ENCODE measurements at regions not wholly inside any gene's neighbourhood (a gene's known extent, or its start where the extent isn't known, plus 50 kb on each side); places are given as distances from the start of the nearest gene placed in this dataset.

DNA sequence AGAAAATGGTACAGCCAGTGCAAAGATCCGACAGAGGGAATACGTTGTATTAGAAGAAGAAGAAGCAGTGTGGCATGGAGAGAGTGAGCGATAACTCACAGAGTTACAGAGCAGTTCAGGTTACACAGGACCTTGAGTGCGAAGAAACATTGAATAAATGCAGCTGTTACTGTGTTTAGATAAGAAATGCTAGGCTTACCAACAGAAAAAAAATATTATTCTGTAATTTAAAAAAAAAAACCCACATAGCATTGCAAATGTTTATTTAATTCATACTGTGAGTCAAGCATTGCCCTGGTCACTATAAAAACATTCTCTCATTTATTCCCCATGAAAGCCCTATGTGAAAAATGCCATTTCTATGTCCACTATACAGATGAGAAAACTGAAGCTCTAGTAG, 373.4 kb upstream of the EPHA7 start:
- Histone ChIP-seq H3K36me3 (no peaks in the 10 kb centered on the region), H3K4me3 (no peak overlapping the region), H3K9me3 (no peaks in the 10 kb centered on the region), H3K27ac (no peak overlapping the region), H3K27me3 (no peaks in the 10 kb centered on the region), H3K4me1 (no peaks in the 10 kb centered on the region)
- DNase-seq (no peak), ATAC-seq (no peak)
- 76% methylated on average over 4 of the region's 4 CpGs for WGBS (ENCODE audit: insufficient coverage, low coverage, low lambda C conversion rate, missing lambda C conversion rate)
- no peak for TF ChIP-seq POLR2A (IDR thresholded peaks at IDR 0.05)
- TF ChIP-seq, protein P1, sequence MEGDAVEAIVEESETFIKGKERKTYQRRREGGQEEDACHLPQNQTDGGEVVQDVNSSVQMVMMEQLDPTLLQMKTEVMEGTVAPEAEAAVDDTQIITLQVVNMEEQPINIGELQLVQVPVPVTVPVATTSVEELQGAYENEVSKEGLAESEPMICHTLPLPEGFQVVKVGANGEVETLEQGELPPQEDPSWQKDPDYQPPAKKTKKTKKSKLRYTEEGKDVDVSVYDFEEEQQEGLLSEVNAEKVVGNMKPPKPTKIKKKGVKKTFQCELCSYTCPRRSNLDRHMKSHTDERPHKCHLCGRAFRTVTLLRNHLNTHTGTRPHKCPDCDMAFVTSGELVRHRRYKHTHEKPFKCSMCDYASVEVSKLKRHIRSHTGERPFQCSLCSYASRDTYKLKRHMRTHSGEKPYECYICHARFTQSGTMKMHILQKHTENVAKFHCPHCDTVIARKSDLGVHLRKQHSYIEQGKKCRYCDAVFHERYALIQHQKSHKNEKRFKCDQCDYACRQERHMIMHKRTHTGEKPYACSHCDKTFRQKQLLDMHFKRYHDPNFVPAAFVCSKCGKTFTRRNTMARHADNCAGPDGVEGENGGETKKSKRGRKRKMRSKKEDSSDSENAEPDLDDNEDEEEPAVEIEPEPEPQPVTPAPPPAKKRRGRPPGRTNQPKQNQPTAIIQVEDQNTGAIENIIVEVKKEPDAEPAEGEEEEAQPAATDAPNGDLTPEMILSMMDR (IDR thresholded peaks at IDR 0.05): no peak
- intact Hi-C loops (cut with DNase I): no loop called here

DNA sequence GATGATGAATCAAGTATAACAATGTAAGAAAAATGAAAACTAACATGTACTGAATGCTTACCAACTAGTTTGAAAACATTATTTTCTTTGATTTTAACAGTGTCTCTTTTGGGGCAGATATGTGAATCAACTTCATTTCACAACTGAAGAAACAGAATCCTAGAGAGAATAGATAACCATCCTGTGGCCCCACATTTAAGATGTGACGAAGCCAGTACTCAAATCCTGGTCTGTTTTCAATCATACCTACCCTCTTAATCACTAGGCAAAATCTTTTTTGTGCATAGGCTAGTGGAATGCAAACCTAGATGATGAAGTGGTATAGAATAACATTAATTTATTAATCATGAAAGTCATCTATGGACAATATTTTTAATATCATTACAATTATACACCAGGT, 371.6 kb upstream of the EPHA7 start:
- Histone ChIP-seq H3K36me3 (no peaks in the 10 kb centered on the region), H3K4me1 (no peaks in the 10 kb centered on the region), H3K9me3 (no peaks in the 10 kb centered on the region), H3K4me3 (no peak overlapping the region), H3K27ac (no peak overlapping the region), H3K27me3 (no peaks in the 10 kb centered on the region)
- ATAC-seq (no peak), DNase-seq (no peak)
- 27% methylated on average over 1 of the region's 1 CpG for WGBS (ENCODE audit: insufficient coverage, low coverage, low lambda C conversion rate, missing lambda C conversion rate)
- intact Hi-C loops (cut with DNase I): no loop called here
- TF ChIP-seq, protein P1 (IDR thresholded peaks at IDR 0.05): no peak
- TF ChIP-seq POLR2A (IDR thresholded peaks at IDR 0.05): no peak

DNA sequence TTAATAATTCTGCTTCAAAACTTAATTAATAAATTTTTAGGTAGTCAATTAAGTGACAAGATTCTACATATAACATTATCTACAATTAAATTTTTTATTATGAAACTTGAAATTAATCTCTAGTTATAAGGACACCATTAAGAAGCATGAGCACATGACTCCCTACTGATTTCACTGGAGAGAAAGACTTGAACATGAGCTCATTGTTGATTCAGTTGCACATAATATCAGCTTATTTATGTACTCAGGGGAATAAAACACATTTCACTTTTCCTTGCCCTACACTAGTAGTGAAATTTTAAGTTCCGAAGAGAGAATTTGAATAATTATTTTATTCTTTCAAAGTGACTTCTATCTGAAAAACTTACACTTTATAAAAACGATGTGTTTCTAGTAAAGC, 370.2 kb upstream of the EPHA7 start:
- H3K27ac ChIP-seq: no peak overlapping the region
- intact Hi-C loops (cut with DNase I): no loop called here
- WGBS (ENCODE audit: insufficient coverage, low coverage, low lambda C conversion rate, missing lambda C conversion rate): 48% methylated on average over 2 of the region's 2 CpGs
- ATAC-seq (no peak), DNase-seq (no peak)
- no peaks in the 10 kb centered on the region for H3K4me1 ChIP-seq
- H3K9me3 ChIP-seq: no peaks in the 10 kb centered on the region
- H3K4me3 ChIP-seq: no peak overlapping the region
- no peaks in the 10 kb centered on the region for H3K36me3 ChIP-seq
- TF ChIP-seq, protein P1 (IDR thresholded peaks at IDR 0.05): no peak
- TF ChIP-seq POLR2A (IDR thresholded peaks at IDR 0.05): no peak
- no peaks in the 10 kb centered on the region for H3K27me3 ChIP-seq

- H3K9me3 ChIP-seq: no peaks in the 10 kb centered on the region
- H3K4me1 ChIP-seq: no peaks in the 10 kb centered on the region
- DNase-seq (no peak), ATAC-seq (no peak)
- H3K27me3 ChIP-seq: no peaks in the 10 kb centered on the region
- intact Hi-C loops (cut with DNase I): no loop called here
- no peak overlapping the region for H3K4me3 ChIP-seq
- no peaks in the 10 kb centered on the region for H3K36me3 ChIP-seq
- WGBS (ENCODE audit: insufficient coverage, low coverage, low lambda C conversion rate, missing lambda C conversion rate): 40% methylated on average over 3 of the region's 3 CpGs
- H3K27ac ChIP-seq: no peak overlapping the region
- TF ChIP-seq POLR2A (IDR thresholded peaks at IDR 0.05): no peak
- TF ChIP-seq, protein P1 (IDR thresholded peaks at IDR 0.05): no peak
These were observed 368.5 kb upstream of the EPHA7 start for GRCh38 chr6:93787841-93788240.

All from right lobe of liver (tissue), 6 donors.